Osteoblast (primary cell): ENCODE measurements at regions not wholly inside any gene's neighbourhood (a gene's known extent, or its start where the extent isn't known, plus 50 kb on each side); places are given as distances from the start of the nearest gene placed in this dataset.

Source experiments
- DNase-seq: peaks from one replicate; pipeline ENCODE4 v3.0.0; 2011; ENCODE audit warnings: low spot score, mixed read lengths; ENCODE audit not compliant: insufficient read length; ENCODE audit errors: missing footprints
- H2AFZ ChIP-seq: 2 replicates; pipeline ENCODE4 v1.6.0; 2011; ENCODE audit warnings: mild to moderate bottlenecking, low read length
- H3K27ac ChIP-seq: 2 replicates; pipeline ENCODE4 v1.5.1; 2011; ENCODE audit warnings: mild to moderate bottlenecking, low read depth, low read length, moderate library complexity
- H3K27me3 ChIP-seq: 2 replicates; pipeline ENCODE4 v1.6.0; 2012; ENCODE audit warnings: mild to moderate bottlenecking, control low read depth, inconsistent platforms, low read length, moderate library complexity; ENCODE audit not compliant: insufficient read depth
- H3K36me3 ChIP-seq: 2 replicates; pipeline ENCODE4 v1.5.1; 2011; ENCODE audit warnings: mild to moderate bottlenecking, low read length, control low read depth, moderate library complexity; ENCODE audit not compliant: insufficient read depth
- H3K4me1 ChIP-seq: 2 replicates; pipeline ENCODE4 v1.5.1; 2011; ENCODE audit warnings: mild to moderate bottlenecking, low read length, control low read depth, moderate library complexity; ENCODE audit not compliant: insufficient read depth
- H3K4me2 ChIP-seq: 2 replicates; pipeline ENCODE4 v1.6.0; 2011; ENCODE audit warnings: mild to moderate bottlenecking, low read length; ENCODE audit not compliant: insufficient read depth
- H3K4me3 ChIP-seq: fragments of 200-600 bp; sonication (generic); 3 replicates; pipeline ENCODE4 v1.5.1; 2012; ENCODE audit warnings: mild to moderate bottlenecking, low read length, inconsistent platforms; ENCODE audit not compliant: insufficient read depth
- H3K79me2 ChIP-seq: 2 replicates; pipeline ENCODE4 v1.6.0; 2012; ENCODE audit warnings: mild to moderate bottlenecking, low read length, control low read depth, inconsistent platforms; ENCODE audit not compliant: insufficient read depth
- H3K9me3 ChIP-seq: 2 replicates; pipeline ENCODE4 v1.5.1; 2011; ENCODE audit warnings: low read depth, low read length, control low read depth
- H4K20me1 ChIP-seq: 2 replicates; pipeline ENCODE4 v1.6.0; 2012; ENCODE audit warnings: mild to moderate bottlenecking, low read length, control low read depth; ENCODE audit not compliant: insufficient read depth
- TF ChIP-seq, protein P1 (sequence below): IDR thresholded peaks from 2 replicates; pipeline ENCODE4 v1.5.1; 2011; ENCODE audit warnings: mild to moderate bottlenecking, low read depth, low read length, moderate library complexity; ENCODE audit errors: extremely low read depth

DNA sequence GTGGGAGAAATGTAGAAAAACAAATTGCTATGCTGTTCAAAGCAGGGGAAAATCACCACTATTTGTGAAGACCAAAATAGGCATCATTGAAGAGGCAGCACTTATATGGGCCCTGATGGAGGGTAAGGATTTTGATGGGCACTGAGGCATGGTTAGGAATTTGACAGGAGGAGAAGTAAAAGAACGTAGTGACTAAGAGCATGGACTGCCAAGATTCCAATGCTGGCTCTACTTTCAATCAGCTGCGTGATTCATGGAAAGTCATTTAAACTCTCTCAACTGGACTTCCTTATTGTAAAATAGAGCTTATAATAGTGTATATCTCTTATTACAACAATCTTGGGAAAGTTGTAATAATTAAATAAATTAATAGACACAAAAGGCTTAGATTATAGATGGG is 267.7 kb upstream of the G2E3 start:
- H3K4me3 ChIP-seq, result no peak overlapping the region
- peaks cover under 1% of the 10 kb centered on the region for H3K27me3 ChIP-seq
- H3K4me2 ChIP-seq, result no peak overlapping the region
- H3K36me3 ChIP-seq, result no peaks in the 10 kb centered on the region
- H3K9me3 ChIP-seq, result no peaks in the 10 kb centered on the region
- no peak overlapping the region for H3K27ac ChIP-seq
- TF ChIP-seq, protein P1, sequence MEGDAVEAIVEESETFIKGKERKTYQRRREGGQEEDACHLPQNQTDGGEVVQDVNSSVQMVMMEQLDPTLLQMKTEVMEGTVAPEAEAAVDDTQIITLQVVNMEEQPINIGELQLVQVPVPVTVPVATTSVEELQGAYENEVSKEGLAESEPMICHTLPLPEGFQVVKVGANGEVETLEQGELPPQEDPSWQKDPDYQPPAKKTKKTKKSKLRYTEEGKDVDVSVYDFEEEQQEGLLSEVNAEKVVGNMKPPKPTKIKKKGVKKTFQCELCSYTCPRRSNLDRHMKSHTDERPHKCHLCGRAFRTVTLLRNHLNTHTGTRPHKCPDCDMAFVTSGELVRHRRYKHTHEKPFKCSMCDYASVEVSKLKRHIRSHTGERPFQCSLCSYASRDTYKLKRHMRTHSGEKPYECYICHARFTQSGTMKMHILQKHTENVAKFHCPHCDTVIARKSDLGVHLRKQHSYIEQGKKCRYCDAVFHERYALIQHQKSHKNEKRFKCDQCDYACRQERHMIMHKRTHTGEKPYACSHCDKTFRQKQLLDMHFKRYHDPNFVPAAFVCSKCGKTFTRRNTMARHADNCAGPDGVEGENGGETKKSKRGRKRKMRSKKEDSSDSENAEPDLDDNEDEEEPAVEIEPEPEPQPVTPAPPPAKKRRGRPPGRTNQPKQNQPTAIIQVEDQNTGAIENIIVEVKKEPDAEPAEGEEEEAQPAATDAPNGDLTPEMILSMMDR, result no peak
- H3K79me2 ChIP-seq, result no peaks in the 10 kb centered on the region
- H3K4me1 ChIP-seq, result peaks cover 5% of the 10 kb centered on the region
- DNase-seq, result peak; percentile 86
- H4K20me1 ChIP-seq, result no peaks in the 10 kb centered on the region
- H2AFZ ChIP-seq, result no peak overlapping the region

DNA sequence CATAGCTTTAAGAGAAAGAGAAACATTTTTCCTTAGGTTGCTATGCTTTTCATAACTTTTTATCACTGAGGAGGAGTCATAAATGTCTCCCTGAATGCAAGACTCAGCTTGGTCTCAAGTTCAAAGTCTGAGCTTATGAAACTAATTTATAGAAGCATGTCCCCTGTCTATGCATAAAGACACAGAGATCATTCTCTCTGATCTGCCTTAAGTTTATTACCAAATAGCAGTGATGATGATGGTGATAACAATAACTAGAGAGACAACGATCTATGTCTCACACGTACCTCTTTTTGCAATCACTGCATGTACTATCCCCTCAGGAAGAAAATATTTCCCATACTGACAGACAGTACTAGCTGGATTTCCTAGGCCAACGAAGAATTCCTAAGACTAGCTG is 266.4 kb upstream of the G2E3 start:
- no peak overlapping the region for H3K4me2 ChIP-seq
- no peak overlapping the region for H2AFZ ChIP-seq
- H3K79me2 ChIP-seq, result no peaks in the 10 kb centered on the region
- no peaks in the 10 kb centered on the region for H3K9me3 ChIP-seq
- TF ChIP-seq, protein P1, result no peak
- H3K36me3 ChIP-seq, result no peaks in the 10 kb centered on the region
- H4K20me1 ChIP-seq, result no peaks in the 10 kb centered on the region
- H3K4me1 ChIP-seq, result peaks cover 5% of the 10 kb centered on the region
- DNase-seq, result peak; percentile 34
- H3K4me3 ChIP-seq, result no peak overlapping the region
- H3K27ac ChIP-seq, result no peak overlapping the region
- H3K27me3 ChIP-seq, result peaks cover 3% of the 10 kb centered on the region

DNA sequence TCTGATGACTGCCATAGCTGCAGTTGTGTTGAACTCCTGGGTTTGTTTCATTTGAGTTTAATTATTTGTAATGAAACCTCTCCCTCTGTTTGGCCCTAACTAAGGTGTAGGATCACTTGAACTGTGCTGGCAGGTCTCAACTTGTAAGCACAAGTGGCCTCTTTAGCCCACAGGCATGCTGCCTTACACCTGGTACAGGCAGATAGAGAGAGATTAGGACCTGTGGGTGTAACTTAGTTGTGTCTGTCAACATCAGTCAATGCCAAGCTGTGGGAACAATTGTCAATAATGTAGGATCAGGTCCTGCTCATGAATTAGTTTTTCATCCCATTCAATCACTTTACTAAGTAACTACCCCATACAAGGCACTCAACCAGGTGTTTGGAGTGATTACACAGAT is 263.0 kb upstream of the G2E3 start:
- H4K20me1 ChIP-seq, result no peaks in the 10 kb centered on the region
- no peak overlapping the region for H3K4me2 ChIP-seq
- H2AFZ ChIP-seq, result no peak overlapping the region
- no peaks in the 10 kb centered on the region for H3K9me3 ChIP-seq
- no peak overlapping the region for H3K27ac ChIP-seq
- H3K36me3 ChIP-seq, result no peaks in the 10 kb centered on the region
- H3K4me1 ChIP-seq, result peaks cover 5% of the 10 kb centered on the region
- peak; percentile 4 for DNase-seq
- H3K4me3 ChIP-seq, result no peak overlapping the region
- TF ChIP-seq, protein P1, result no peak
- H3K79me2 ChIP-seq, result no peaks in the 10 kb centered on the region
- peaks cover 12% of the 10 kb centered on the region for H3K27me3 ChIP-seq

DNA sequence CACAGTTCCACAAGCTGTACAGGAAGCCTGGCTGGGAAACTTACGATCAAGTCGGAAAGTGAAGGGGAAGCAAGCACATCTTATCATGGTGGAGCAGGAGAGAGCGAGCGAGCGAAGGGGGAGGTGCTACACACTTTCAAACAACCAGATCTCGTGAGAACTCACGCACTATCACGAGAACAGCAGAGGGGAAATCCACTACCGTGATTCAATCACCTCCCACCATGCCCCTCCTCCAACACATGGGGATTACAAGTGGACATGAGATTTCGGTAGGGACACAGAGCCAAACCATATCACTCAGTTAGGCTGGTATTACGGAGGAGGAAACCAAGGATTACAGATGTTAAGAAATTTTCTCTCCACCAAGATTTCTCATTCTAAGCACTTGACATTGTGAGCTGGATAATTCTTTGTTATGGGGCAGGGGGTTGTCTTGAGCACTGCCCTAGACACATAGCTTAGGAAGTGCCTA is 262.0 kb upstream of the G2E3 start:
- no peaks in the 10 kb centered on the region for H4K20me1 ChIP-seq
- no peak for DNase-seq
- peaks cover 12% of the 10 kb centered on the region for H3K27me3 ChIP-seq
- H3K36me3 ChIP-seq, result no peaks in the 10 kb centered on the region
- H3K79me2 ChIP-seq, result no peaks in the 10 kb centered on the region
- H3K4me1 ChIP-seq, result no peaks in the 10 kb centered on the region
- H2AFZ ChIP-seq, result no peak overlapping the region
- no peak overlapping the region for H3K4me2 ChIP-seq
- H3K27ac ChIP-seq, result no peak overlapping the region
- H3K9me3 ChIP-seq, result no peaks in the 10 kb centered on the region
- TF ChIP-seq, protein P1, result no peak
- H3K4me3 ChIP-seq, result no peak overlapping the region
